OCI-LY7 (cell line): ENCODE measurements at regions not wholly inside any gene's neighbourhood (a gene's known extent, or its start where the extent isn't known, plus 50 kb on each side); places are given as distances from the start of the nearest gene placed in this dataset.

Source experiments
- BruUV-seq: library from RNA; stranded (reverse); fragments of 400-500 nt; replicated peaks from 2 replicates; lab custom pipeline; 2021; lab: Mats Ljungman, UMichigan
- CTCF ChIA-PET: fragments of 300-600 bp; sonication (Branson Sonifier 250); formaldehyde crosslinking; loops from one replicate; lab custom pipeline; 2022; ENCODE audit warnings: antibody characterized with exemption; ENCODE audit not compliant: unreplicated experiment; lab: Charles Lee
- POLR2A ChIA-PET: fragments of 300-600 bp; sonication (Branson Sonifier 250); formaldehyde crosslinking; loops from one replicate; lab custom pipeline; 2022; ENCODE audit warnings: antibody characterized with exemption; lab: Charles Lee
- DNase-seq: peaks from one replicate; pipeline ENCODE4 v3.0.0-alpha.2; 2015; ENCODE audit warnings: low spot score
- H2AFZ ChIP-seq: fragments of 200-600 bp; sonication (generic), shearing (Covaris generic); 2 replicates; pipeline ENCODE4 v1.6.1; 2014; ENCODE audit warnings: mild to moderate bottlenecking, antibody characterized with exemption, low read length, moderate library complexity
- H3K27ac ChIP-seq: fragments of 200-600 bp; sonication (generic); 2 replicates; pipeline ENCODE4 v1.5.1; 2014; ENCODE audit warnings: mixed run types, low read depth, mild to moderate bottlenecking, moderate library complexity, low read length, inconsistent platforms; ENCODE audit not compliant: poor library complexity, severe bottlenecking
- H3K36me3 ChIP-seq: fragments of 200-600 bp; sonication (generic); 2 replicates; pipeline ENCODE4 v1.6.1; 2014; ENCODE audit warnings: mild to moderate bottlenecking, antibody characterized with exemption, low read length, moderate library complexity, mixed read lengths; ENCODE audit not compliant: insufficient read depth
- H3K4me1 ChIP-seq: fragments of 200-600 bp; sonication (generic); 2 replicates; pipeline ENCODE4 v1.5.1; 2014; ENCODE audit warnings: mild to moderate bottlenecking, low read length; ENCODE audit not compliant: insufficient read depth, poor library complexity, severe bottlenecking
- H3K4me2 ChIP-seq: fragments of 200-600 bp; sonication (generic); 2 replicates; pipeline ENCODE4 v1.6.1; 2014; ENCODE audit warnings: mild to moderate bottlenecking, low read length
- H3K4me3 ChIP-seq: fragments of 200-600 bp; sonication (generic); 2 replicates; pipeline ENCODE4 v1.5.1; 2014; ENCODE audit warnings: mild to moderate bottlenecking, low read depth, low read length; ENCODE audit not compliant: poor library complexity, severe bottlenecking
- H3K79me2 ChIP-seq: fragments of 200-600 bp; sonication (generic); 2 replicates; pipeline ENCODE4 v1.6.1; 2016; ENCODE audit warnings: low read depth, mild to moderate bottlenecking, low read length, moderate library complexity, mixed read lengths; ENCODE audit not compliant: insufficient read depth
- H3K9me2 ChIP-seq: fragments of 200-600 bp; sonication (generic); 2 replicates; pipeline ENCODE4 v1.6.1; 2016; ENCODE audit warnings: mild to moderate bottlenecking, low read length, mixed read lengths; ENCODE audit not compliant: insufficient read depth
- H3K9me3 ChIP-seq: fragments of 200-600 bp; sonication (generic); 2 replicates; pipeline ENCODE4 v1.6.1; 2014; ENCODE audit warnings: mild to moderate bottlenecking, mixed run types, low read length, mixed read lengths
- H4K20me1 ChIP-seq: fragments of 200-600 bp; sonication (generic); 2 replicates; pipeline ENCODE4 v1.6.1; 2014; ENCODE audit warnings: mild to moderate bottlenecking, antibody characterized with exemption, low read length, moderate library complexity, mixed read lengths; ENCODE audit not compliant: insufficient read depth
- CTCF ChIP-seq: fragments of 200-600 bp; sonication (generic); conservative IDR thresholded peaks from 2 replicates; pipeline ENCODE4 v1.5.1; 2014; ENCODE audit warnings: mild to moderate bottlenecking, antibody characterized with exemption, low read length, moderate library complexity, mixed read lengths
- EZH2phosphoT487 ChIP-seq: fragments of 200-600 bp; sonication (generic); IDR thresholded peaks from 2 replicates; pipeline ENCODE4 v1.6.1; 2018; ENCODE audit warnings: low read depth, borderline replicate concordance, mild to moderate bottlenecking, mixed run types, antibody characterized with exemption, low read length, moderate library complexity, mixed read lengths
- intact Hi-C: fragments of 100-400 bp; cut with micrococcal nuclease; formaldehyde crosslinking; loops from one replicate; pipeline ENCODE4 v1.10.0; 2022; ENCODE audit not compliant: unreplicated experiment

GRCh38 chr15:36358523-36358922, 220.9 kb upstream of the CDIN1 start:
- Histone ChIP-seq H3K27ac (no peak overlapping the region), H3K9me3 (no peaks in the 10 kb centered on the region), H3K4me2 (no peak overlapping the region), H3K4me1 (no peaks in the 10 kb centered on the region), H3K36me3 (no peaks in the 10 kb centered on the region), H4K20me1 (no peaks in the 10 kb centered on the region), H3K4me3 (no peak overlapping the region), H3K9me2 (no peaks in the 10 kb centered on the region), H2AFZ (no peak overlapping the region), H3K79me2 (no peaks in the 10 kb centered on the region)
- no peak for TF ChIP-seq EZH2phosphoT487
- no peak for TF ChIP-seq CTCF
- no peak for DNase-seq
- intact Hi-C loops = no loop called here
- POLR2A ChIA-PET = interaction anchor here (0.6 kb wide), 1 partner anchor 631 kb away, joined by 3 read pairs; no protein-coding TSS in a partner anchor
- no TSS peak for BruUV-seq
- CTCF ChIA-PET = no interaction called here

GRCh38 chr15:36359286-36359685, 220.1 kb upstream of the CDIN1 start:
- H3K36me3 ChIP-seq = no peaks in the 10 kb centered on the region
- no peaks in the 10 kb centered on the region for H3K79me2 ChIP-seq
- H3K4me3 ChIP-seq = no peak overlapping the region
- no peak overlapping the region for H2AFZ ChIP-seq
- no peaks in the 10 kb centered on the region for H3K9me3 ChIP-seq
- no peaks in the 10 kb centered on the region for H3K9me2 ChIP-seq
- no peak for DNase-seq
- ChIA-PET CTCF (no interaction called here), POLR2A (interaction anchor here (0.6 kb wide), 1 partner anchor 631 kb away, joined by 3 read pairs; no protein-coding TSS in a partner anchor)
- intact Hi-C loops = no loop called here
- no peaks in the 10 kb centered on the region for H4K20me1 ChIP-seq
- no peak overlapping the region for H3K4me2 ChIP-seq
- TF ChIP-seq EZH2phosphoT487 (no peak), CTCF (no peak)
- H3K27ac ChIP-seq = no peak overlapping the region
- H3K4me1 ChIP-seq = no peaks in the 10 kb centered on the region
- no TSS peak for BruUV-seq

- Histone ChIP-seq H2AFZ (no peak overlapping the region), H4K20me1 (no peaks in the 10 kb centered on the region), H3K4me1 (no peaks in the 10 kb centered on the region), H3K9me3 (no peaks in the 10 kb centered on the region), H3K27ac (no peak overlapping the region), H3K4me3 (no peak overlapping the region), H3K79me2 (no peaks in the 10 kb centered on the region), H3K9me2 (no peaks in the 10 kb centered on the region), H3K36me3 (no peaks in the 10 kb centered on the region), H3K4me2 (no peak overlapping the region)
- TF ChIP-seq CTCF (no peak), EZH2phosphoT487 (no peak)
- ChIA-PET POLR2A (no interaction called here), CTCF (no interaction called here)
- no peak for DNase-seq
- intact Hi-C loops = no loop called here
- BruUV-seq = no TSS peak
Measured at GRCh38 chr15:36361351-36361870, 218.0 kb upstream of the CDIN1 start.
